SK-N-SH treated with all-trans-retinoic acid at 6 μM for 48 hours (cell line): ENCODE measurements at regions not wholly inside any gene's neighbourhood (a gene's known extent, or its start where the extent isn't known, plus 50 kb on each side); places are given as distances from the start of the nearest gene placed in this dataset.

Experiments used
- SNAI2 ChIP-seq: fragments of 250-450 bp; sonication (Bioruptor Pico); IDR thresholded peaks from 2 replicates; pipeline ENCODE4 v1.5.0; 2020; ENCODE audit warnings: mild to moderate bottlenecking, moderate library complexity
- ZFP30 ChIP-seq: fragments of 450-650 bp; formaldehyde crosslinking; IDR thresholded peaks from 2 replicates; pipeline ENCODE4 v1.5.0; 2022; ENCODE audit warnings: mild to moderate bottlenecking, moderate library complexity
- ZNF70 ChIP-seq: fragments of 450-650 bp; formaldehyde crosslinking; IDR thresholded peaks from 2 replicates; pipeline ENCODE4 v1.5.0; 2020; ENCODE audit warnings: mild to moderate bottlenecking, moderate library complexity

GRCh38 chr6:141700819-141701218, 431.9 kb upstream of the GJE1 start:
- no peak for TF ChIP-seq SNAI2
- TF ChIP-seq ZNF70 (CRISPR knock-in tag): no peak
- no peak for TF ChIP-seq ZFP30 (CRISPR knock-in tag)
